ENCODE measurements at regions not wholly inside any gene's neighbourhood (a gene's known extent, or its start where the extent isn't known, plus 50 kb on each side); places are given as distances from the start of the nearest gene placed in this dataset.

- Histone ChIP-seq H3K9ac (ENCODE audit: low read length) (no peak overlapping the region), H3K4me3 (ENCODE audit: low read length) (no peak overlapping the region), H3K9me3 (ENCODE audit: insufficient read depth, low read length) (no peaks in the 10 kb centered on the region), H3K27ac (ENCODE audit: low read length) (no peak overlapping the region), H3K36me3 (replicated peaks; ENCODE audit: low read depth, low read length) (no peaks in the 10 kb centered on the region), H3K27me3 (ENCODE audit: low read depth, low read length) (0 out of 2 replicates have a peak, but pooled peaks cover 4% of the 10 kb centered on the region), H4K20me1 (ENCODE audit: insufficient read depth, low read length) (no peaks in the 10 kb centered on the region), H3K4me2 (ENCODE audit: low read length) (no peak overlapping the region), H2AFZ (ENCODE audit: low read depth, low read length) (no peak overlapping the region), H3K79me2 (ENCODE audit: low read length) (no peaks in the 10 kb centered on the region), H3K4me1 (ENCODE audit: low read length) (no peaks in the 10 kb centered on the region)
- TF ChIP-seq EZH2phosphoT487 (IDR thresholded peaks at IDR 0.05; ENCODE audit: low read depth) (no peak), CTCF (IDR thresholded peaks at IDR 0.05; ENCODE audit: low read depth, low read length) (no peak)
Measured at GRCh38 chr2:47638430-47638829, 67.6 kb upstream of the KCNK12 start.

- H3K9me3 ChIP-seq (ENCODE audit: insufficient read depth, low read length): no peaks in the 10 kb centered on the region
- TF ChIP-seq EZH2phosphoT487 (IDR thresholded peaks at IDR 0.05; ENCODE audit: low read depth): no peak
- no peak for TF ChIP-seq CTCF (IDR thresholded peaks at IDR 0.05; ENCODE audit: low read depth, low read length)
- no peak overlapping the region for H3K27ac ChIP-seq (ENCODE audit: low read length)
- no peak overlapping the region for H2AFZ ChIP-seq (ENCODE audit: low read depth, low read length)
- no peaks in the 10 kb centered on the region for H4K20me1 ChIP-seq (ENCODE audit: insufficient read depth, low read length)
- H3K36me3 ChIP-seq (replicated peaks; ENCODE audit: low read depth, low read length): no peaks in the 10 kb centered on the region
- H3K4me3 ChIP-seq (ENCODE audit: low read length): no peak overlapping the region
- no peak overlapping the region for H3K4me2 ChIP-seq (ENCODE audit: low read length)
- H3K79me2 ChIP-seq (ENCODE audit: low read length): no peaks in the 10 kb centered on the region
- H3K4me1 ChIP-seq (ENCODE audit: low read length): no peaks in the 10 kb centered on the region
- H3K9ac ChIP-seq (ENCODE audit: low read length): no peak overlapping the region
- H3K27me3 ChIP-seq (ENCODE audit: low read depth, low read length): 0 out of 2 replicates have a peak, but pooled peaks cover 3% of the 10 kb centered on the region
Measured at GRCh38 chr2:47636596-47637264, 65.9 kb upstream of the KCNK12 start.

- no peaks in the 10 kb centered on the region for H3K79me2 ChIP-seq (ENCODE audit: low read length)
- no peaks in the 10 kb centered on the region for H3K4me1 ChIP-seq (ENCODE audit: low read length)
- no peaks in the 10 kb centered on the region for H4K20me1 ChIP-seq (ENCODE audit: insufficient read depth, low read length)
- H3K4me3 ChIP-seq (ENCODE audit: low read length): no peak overlapping the region
- no peaks in the 10 kb centered on the region for H3K36me3 ChIP-seq (replicated peaks; ENCODE audit: low read depth, low read length)
- no peak overlapping the region for H3K27ac ChIP-seq (ENCODE audit: low read length)
- no peaks in the 10 kb centered on the region for H3K9me3 ChIP-seq (ENCODE audit: insufficient read depth, low read length)
- no peak for TF ChIP-seq EZH2phosphoT487 (IDR thresholded peaks at IDR 0.05; ENCODE audit: low read depth)
- TF ChIP-seq CTCF (IDR thresholded peaks at IDR 0.05; ENCODE audit: low read depth, low read length): no peak
- no peak overlapping the region for H3K4me2 ChIP-seq (ENCODE audit: low read length)
- H2AFZ ChIP-seq (ENCODE audit: low read depth, low read length): no peak overlapping the region
- 0 out of 2 replicates have a peak, but pooled peaks cover 3% of the 10 kb centered on the region for H3K27me3 ChIP-seq (ENCODE audit: low read depth, low read length)
- no peak overlapping the region for H3K9ac ChIP-seq (ENCODE audit: low read length)
Measured at GRCh38 chr2:47636176-47636575, 65.4 kb upstream of the KCNK12 start.

- Histone ChIP-seq H4K20me1 (ENCODE audit: insufficient read depth, low read length) (no peaks in the 10 kb centered on the region), H2AFZ (ENCODE audit: low read depth, low read length) (no peak overlapping the region), H3K9ac (ENCODE audit: low read length) (no peak overlapping the region), H3K9me3 (ENCODE audit: insufficient read depth, low read length) (no peaks in the 10 kb centered on the region), H3K27me3 (ENCODE audit: low read depth, low read length) (0 out of 2 replicates have a peak, but pooled peaks cover 1% of the 10 kb centered on the region), H3K4me1 (ENCODE audit: low read length) (no peaks in the 10 kb centered on the region), H3K27ac (ENCODE audit: low read length) (no peak overlapping the region), H3K36me3 (replicated peaks; ENCODE audit: low read depth, low read length) (no peaks in the 10 kb centered on the region), H3K4me3 (ENCODE audit: low read length) (no peak overlapping the region), H3K4me2 (ENCODE audit: low read length) (no peak overlapping the region), H3K79me2 (ENCODE audit: low read length) (no peaks in the 10 kb centered on the region)
- TF ChIP-seq CTCF (IDR thresholded peaks at IDR 0.05; ENCODE audit: low read depth, low read length): no peak
Measured at GRCh38 chr2:47632754-47633153, 62.0 kb upstream of the KCNK12 start.
